Dedifferentiated amniotic fluid mesenchymal stem cell (primary cell): ENCODE measurements at regions not wholly inside any gene's neighbourhood (a gene's known extent, or its start where the extent isn't known, plus 50 kb on each side); places are given as distances from the start of the nearest gene placed in this dataset.

Experiments used
- DNase-seq: peaks from one replicate; pipeline ENCODE4 v3.0.0-alpha.2; 2016; ENCODE audit errors: extremely low spot score

- no peak for DNase-seq
These were observed 57.4 kb downstream of the IGLL1 start for GRCh38 chr22:23522623-23523251.

GRCh38 chr22:23521441-23522113 is 58.5 kb downstream of the IGLL1 start:
- peak; percentile 84 for DNase-seq

- DNase-seq: peak; percentile 18
These were observed 59.1 kb downstream of the IGLL1 start for GRCh38 chr22:23520863-23521440.

- DNase-seq: no peak
These were observed 60.5 kb downstream of the IGLL1 start for GRCh38 chr22:23519442-23520157.

- DNase-seq: no peak
These were observed 61.5 kb downstream of the IGLL1 start for GRCh38 chr22:23518376-23519187.

- no peak for DNase-seq
These were observed 62.2 kb downstream of the IGLL1 start for GRCh38 chr22:23517804-23518375.

- no peak for DNase-seq
These were observed 63.8 kb downstream of the IGLL1 start for GRCh38 chr22:23516304-23516703.

GRCh38 chr22:23514322-23515038 is 65.6 kb downstream of the IGLL1 start:
- DNase-seq: no peak

- DNase-seq: no peak
These were observed 66.4 kb downstream of the IGLL1 start for GRCh38 chr22:23513705-23514104.

GRCh38 chr22:23513133-23513532 is 67.0 kb downstream of the IGLL1 start:
- no peak for DNase-seq

GRCh38 chr22:23512721-23513120 is 67.4 kb downstream of the IGLL1 start:
- DNase-seq: no peak

- no peak for DNase-seq
These were observed 67.8 kb downstream of the IGLL1 start for GRCh38 chr22:23512348-23512705.

GRCh38 chr22:23511627-23512347 is 68.3 kb downstream of the IGLL1 start:
- DNase-seq: no peak

GRCh38 chr22:23509571-23510302 is 70.4 kb downstream of the IGLL1 start:
- DNase-seq: no peak

GRCh38 chr22:23504516-23504915 is 75.6 kb downstream of the IGLL1 start:
- no peak for DNase-seq

- DNase-seq: no peak
These were observed 76.2 kb downstream of the IGLL1 start for GRCh38 chr22:23503736-23504440.

- DNase-seq: no peak
These were observed 76.9 kb downstream of the IGLL1 start for GRCh38 chr22:23503142-23503541.

GRCh38 chr22:23501708-23502107 is 78.4 kb downstream of the IGLL1 start:
- DNase-seq: no peak

- no peak for DNase-seq
These were observed 78.8 kb downstream of the IGLL1 start for GRCh38 chr22:23501261-23501619.
